Caki2 (cell line): ENCODE measurements at regions not wholly inside any gene's neighbourhood (a gene's known extent, or its start where the extent isn't known, plus 50 kb on each side); places are given as distances from the start of the nearest gene placed in this dataset.

ENCODE experiments used
- DNase-seq: peaks from one replicate; pipeline ENCODE4 v3.0.0-alpha.2; 2015; ENCODE audit warnings: low read depth
- in situ Hi-C: cut with HindIII; loops from 2 replicates; pipeline ENCODE4 v1.10.0; 2016; ENCODE audit warnings: low sequenced_read_pairs, low pct_unique_long_range_greater_than_20kb, mixed read lengths

DNA sequence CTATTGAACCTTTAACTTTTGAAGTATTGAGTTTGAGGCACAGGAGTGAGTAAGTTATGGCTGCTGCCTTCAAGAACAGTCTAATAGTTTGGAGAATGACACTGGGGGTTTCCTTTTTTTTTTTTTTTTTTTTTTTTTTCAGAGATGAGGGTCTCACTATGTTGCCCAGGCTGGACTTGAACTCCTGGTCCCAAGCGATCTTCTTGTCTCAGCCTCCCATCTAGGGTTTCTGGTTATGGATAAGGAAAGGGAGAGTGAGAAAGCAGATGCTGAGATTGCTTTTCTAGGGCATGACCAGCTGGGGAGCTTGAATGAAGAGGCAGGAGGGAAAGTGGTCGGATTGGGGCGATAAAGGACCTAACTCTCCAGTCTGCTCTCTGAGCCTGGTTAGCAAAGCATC, 59.9 kb upstream of the BTRC start:
- in situ Hi-C loops: no loop called here
- DNase-seq: no peak

DNA sequence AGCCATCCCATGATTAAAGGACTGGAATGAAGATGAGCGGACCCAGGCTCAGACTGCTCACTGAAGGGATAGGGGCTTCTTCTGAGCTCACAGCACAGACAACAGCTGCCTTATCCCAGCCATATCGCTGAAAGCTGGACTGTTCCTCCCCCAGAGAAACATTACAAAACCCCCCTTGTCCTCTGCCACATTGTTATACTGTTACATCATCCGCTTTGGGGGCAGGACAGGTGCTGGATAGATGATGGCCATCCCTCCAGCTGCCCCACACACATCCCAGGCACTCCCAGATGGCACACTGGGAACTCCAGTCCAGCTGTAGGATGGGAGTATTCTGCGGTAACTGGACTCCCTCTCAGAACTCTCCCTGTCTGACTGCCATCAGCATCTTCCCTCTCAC, 58.7 kb upstream of the BTRC start:
- no peak for DNase-seq
- in situ Hi-C loops: no loop called here

DNA sequence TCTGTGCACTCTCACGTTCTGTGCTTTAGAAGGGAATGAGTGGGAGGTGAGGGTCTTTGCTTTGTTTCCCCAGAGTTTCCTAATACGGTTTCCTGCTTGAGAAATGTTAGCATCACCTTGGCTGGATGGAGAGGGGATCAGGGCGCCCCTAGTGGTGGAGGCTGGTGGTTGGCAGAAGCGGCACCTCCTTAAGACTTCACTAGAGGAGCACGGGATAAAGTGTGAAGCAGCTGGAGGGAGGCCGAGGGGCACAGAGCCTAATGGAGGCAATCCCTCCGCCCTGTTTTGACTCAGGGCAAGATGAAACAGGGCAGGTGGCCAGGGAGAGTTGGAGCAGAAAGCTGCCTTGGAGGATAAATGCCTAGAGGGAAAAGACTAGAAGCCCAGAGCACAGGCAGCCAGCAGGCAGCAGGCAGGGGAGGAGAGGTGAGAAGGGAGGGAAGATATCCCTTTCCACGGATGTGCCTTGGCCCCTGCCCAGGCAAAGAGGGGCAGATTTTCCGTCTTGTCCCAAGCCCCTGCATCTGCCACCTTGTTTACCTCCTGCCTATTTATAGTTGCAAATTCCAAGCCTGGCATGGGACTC, 56.0 kb upstream of the BTRC start:
- in situ Hi-C loops: no loop called here
- peak; percentile 38 for DNase-seq

DNA sequence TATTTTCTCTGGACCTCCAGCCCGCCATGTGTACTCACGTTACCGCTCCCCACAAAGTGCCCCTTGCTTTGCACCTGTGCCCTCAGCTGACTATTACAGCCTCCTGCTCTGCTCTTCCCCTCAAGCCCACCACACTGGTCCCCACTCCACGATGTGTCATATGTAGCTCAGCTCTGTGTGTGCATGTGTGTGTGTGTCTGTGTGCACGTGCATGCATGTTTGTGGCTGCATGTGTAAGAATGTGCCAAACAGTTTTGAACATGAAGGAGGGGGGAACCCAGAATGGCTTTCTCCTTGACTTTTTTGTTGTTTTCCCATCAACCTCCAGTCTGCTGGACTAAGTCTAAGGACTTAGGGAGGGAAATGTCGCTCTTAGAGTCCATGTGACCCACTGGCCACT, 54.8 kb upstream of the BTRC start:
- no peak for DNase-seq
- in situ Hi-C loops: no loop called here

DNA sequence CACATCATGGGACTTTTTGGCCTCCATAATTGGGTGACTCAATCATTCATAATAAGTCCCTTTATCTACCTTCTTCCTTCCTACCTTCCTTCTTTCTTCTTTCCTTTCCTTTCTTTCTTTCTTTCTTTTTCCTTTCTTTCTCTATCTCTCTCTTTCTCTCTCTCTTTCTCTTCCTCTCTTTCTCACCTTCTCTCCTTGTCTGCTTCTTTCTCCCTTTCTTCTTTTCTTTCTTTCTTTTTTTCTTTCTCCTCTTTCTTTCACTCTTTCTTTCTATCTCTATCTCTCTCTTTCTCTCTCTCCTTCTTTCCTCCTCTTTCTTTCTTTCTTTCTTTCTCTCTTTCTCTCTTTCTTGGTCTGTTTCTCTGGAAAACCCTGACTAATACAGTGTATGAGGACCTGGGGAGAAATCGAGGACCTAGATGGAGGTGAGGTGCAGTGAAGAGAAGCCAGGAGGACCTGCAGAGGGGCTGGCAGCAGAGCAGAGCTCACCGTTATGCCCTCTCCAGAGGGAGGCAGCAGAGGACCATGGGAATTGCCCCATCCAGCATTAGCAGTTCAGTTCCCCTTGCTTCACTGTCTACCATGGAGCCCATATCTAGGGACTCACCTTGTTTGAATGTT, 52.7 kb upstream of the BTRC start:
- DNase-seq: no peak
- in situ Hi-C loops: no loop called here

DNA sequence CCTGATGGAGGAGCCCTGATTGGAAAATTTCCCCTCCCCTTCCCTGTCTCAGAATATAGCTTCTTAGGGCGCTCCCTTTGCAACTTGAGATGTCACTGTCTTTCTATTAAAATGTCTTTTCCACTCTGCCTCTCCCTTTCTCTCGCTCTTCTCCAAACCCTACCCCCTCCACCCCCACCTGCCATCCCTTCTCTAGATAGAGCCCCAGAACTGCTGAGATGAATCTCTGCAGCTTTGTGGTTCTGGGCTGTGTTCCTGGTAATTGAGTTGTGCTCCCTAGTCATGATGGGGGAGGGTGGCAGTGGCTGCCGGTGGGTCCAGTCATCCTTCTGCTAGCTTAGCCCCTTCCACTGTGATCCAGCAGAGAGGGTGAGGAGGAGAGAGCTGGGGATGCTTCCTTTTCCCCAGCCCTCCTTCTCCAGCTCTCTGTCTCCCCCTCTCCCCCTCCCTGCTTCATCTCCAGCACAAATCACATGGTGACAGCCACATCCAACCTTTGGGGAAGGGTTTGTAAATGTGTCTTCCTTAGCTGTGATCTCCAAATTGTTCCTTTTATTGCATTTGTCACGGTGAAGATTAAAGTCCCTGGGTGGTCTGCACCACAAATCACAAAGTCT, 50.8 kb upstream of the BTRC start:
- no peak for DNase-seq
- in situ Hi-C loops: no loop called here
